OCI-LY7 (cell line): ENCODE measurements at regions not wholly inside any gene's neighbourhood (a gene's known extent, or its start where the extent isn't known, plus 50 kb on each side); places are given as distances from the start of the nearest gene placed in this dataset.

Experiments
- BruUV-seq: library from RNA; stranded (reverse); fragments of 400-500 nt; replicated peaks from 2 replicates; lab custom pipeline; 2021; lab: Mats Ljungman, UMichigan
- CTCF ChIA-PET: fragments of 300-600 bp; sonication (Branson Sonifier 250); formaldehyde crosslinking; loops from one replicate; lab custom pipeline; 2022; ENCODE audit warnings: antibody characterized with exemption; ENCODE audit not compliant: unreplicated experiment; lab: Charles Lee
- POLR2A ChIA-PET: fragments of 300-600 bp; sonication (Branson Sonifier 250); formaldehyde crosslinking; loops from one replicate; lab custom pipeline; 2022; ENCODE audit warnings: antibody characterized with exemption; lab: Charles Lee
- DNase-seq: peaks from one replicate; pipeline ENCODE4 v3.0.0-alpha.2; 2015; ENCODE audit warnings: low spot score
- H2AFZ ChIP-seq: fragments of 200-600 bp; sonication (generic), shearing (Covaris generic); 2 replicates; pipeline ENCODE4 v1.6.1; 2014; ENCODE audit warnings: mild to moderate bottlenecking, antibody characterized with exemption, low read length, moderate library complexity
- H3K27ac ChIP-seq: fragments of 200-600 bp; sonication (generic); 2 replicates; pipeline ENCODE4 v1.5.1; 2014; ENCODE audit warnings: mixed run types, low read depth, mild to moderate bottlenecking, moderate library complexity, low read length, inconsistent platforms; ENCODE audit not compliant: poor library complexity, severe bottlenecking
- H3K36me3 ChIP-seq: fragments of 200-600 bp; sonication (generic); 2 replicates; pipeline ENCODE4 v1.6.1; 2014; ENCODE audit warnings: mild to moderate bottlenecking, antibody characterized with exemption, low read length, moderate library complexity, mixed read lengths; ENCODE audit not compliant: insufficient read depth
- H3K4me1 ChIP-seq: fragments of 200-600 bp; sonication (generic); 2 replicates; pipeline ENCODE4 v1.5.1; 2014; ENCODE audit warnings: mild to moderate bottlenecking, low read length; ENCODE audit not compliant: insufficient read depth, poor library complexity, severe bottlenecking
- H3K4me2 ChIP-seq: fragments of 200-600 bp; sonication (generic); 2 replicates; pipeline ENCODE4 v1.6.1; 2014; ENCODE audit warnings: mild to moderate bottlenecking, low read length
- H3K4me3 ChIP-seq: fragments of 200-600 bp; sonication (generic); 2 replicates; pipeline ENCODE4 v1.5.1; 2014; ENCODE audit warnings: mild to moderate bottlenecking, low read depth, low read length; ENCODE audit not compliant: poor library complexity, severe bottlenecking
- H3K79me2 ChIP-seq: fragments of 200-600 bp; sonication (generic); 2 replicates; pipeline ENCODE4 v1.6.1; 2016; ENCODE audit warnings: low read depth, mild to moderate bottlenecking, low read length, moderate library complexity, mixed read lengths; ENCODE audit not compliant: insufficient read depth
- H3K9me2 ChIP-seq: fragments of 200-600 bp; sonication (generic); 2 replicates; pipeline ENCODE4 v1.6.1; 2016; ENCODE audit warnings: mild to moderate bottlenecking, low read length, mixed read lengths; ENCODE audit not compliant: insufficient read depth
- H3K9me3 ChIP-seq: fragments of 200-600 bp; sonication (generic); 2 replicates; pipeline ENCODE4 v1.6.1; 2014; ENCODE audit warnings: mild to moderate bottlenecking, mixed run types, low read length, mixed read lengths
- H4K20me1 ChIP-seq: fragments of 200-600 bp; sonication (generic); 2 replicates; pipeline ENCODE4 v1.6.1; 2014; ENCODE audit warnings: mild to moderate bottlenecking, antibody characterized with exemption, low read length, moderate library complexity, mixed read lengths; ENCODE audit not compliant: insufficient read depth
- CTCF ChIP-seq: fragments of 200-600 bp; sonication (generic); conservative IDR thresholded peaks from 2 replicates; pipeline ENCODE4 v1.5.1; 2014; ENCODE audit warnings: mild to moderate bottlenecking, antibody characterized with exemption, low read length, moderate library complexity, mixed read lengths
- EZH2phosphoT487 ChIP-seq: fragments of 200-600 bp; sonication (generic); IDR thresholded peaks from 2 replicates; pipeline ENCODE4 v1.6.1; 2018; ENCODE audit warnings: low read depth, borderline replicate concordance, mild to moderate bottlenecking, mixed run types, antibody characterized with exemption, low read length, moderate library complexity, mixed read lengths
- intact Hi-C: fragments of 100-400 bp; cut with micrococcal nuclease; formaldehyde crosslinking; loops from one replicate; pipeline ENCODE4 v1.10.0; 2022; ENCODE audit not compliant: unreplicated experiment

- BruUV-seq = no TSS peak
Observed at GRCh38 chr6:114863610-114864009, 520.8 kb upstream of the HS3ST5 start.

DNA sequence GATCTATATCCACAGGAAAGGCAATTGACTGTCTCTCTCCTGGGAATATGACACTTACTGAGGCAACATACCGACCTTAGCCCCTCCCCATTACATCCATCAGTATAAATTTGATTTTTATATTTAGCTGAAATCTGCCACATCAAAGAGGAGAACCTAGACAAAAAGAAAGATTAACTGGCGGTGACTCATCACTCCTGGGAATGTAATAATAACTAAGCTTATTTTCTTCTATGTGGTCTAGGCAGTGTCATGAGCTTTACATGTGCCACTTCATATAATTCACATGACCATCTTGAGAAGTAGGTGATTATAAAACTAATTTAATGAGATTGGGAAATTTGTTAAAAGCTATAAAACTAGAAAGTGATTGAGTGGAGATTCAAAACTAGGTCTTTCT lies 520.0 kb upstream of the HS3ST5 start:
- CTCF ChIA-PET = no interaction called here
- H3K36me3 ChIP-seq = no peaks in the 10 kb centered on the region
- BruUV-seq = no TSS peak
- H2AFZ ChIP-seq = no peak overlapping the region
- no peaks in the 10 kb centered on the region for H3K9me3 ChIP-seq
- TF ChIP-seq CTCF = no peak
- TF ChIP-seq EZH2phosphoT487 = no peak
- H3K9me2 ChIP-seq = no peaks in the 10 kb centered on the region
- H3K27ac ChIP-seq = no peak overlapping the region
- no peaks in the 10 kb centered on the region for H4K20me1 ChIP-seq
- no peaks in the 10 kb centered on the region for H3K79me2 ChIP-seq
- POLR2A ChIA-PET = interaction anchor here (0.9 kb wide), 2 partner anchors 14 to 27 kb away, joined by 3 to 4 read pairs; no protein-coding TSS in a partner anchor
- intact Hi-C loops = no loop called here
- H3K4me2 ChIP-seq = no peak overlapping the region
- DNase-seq = no peak
- H3K4me3 ChIP-seq = no peak overlapping the region
- H3K4me1 ChIP-seq = no peaks in the 10 kb centered on the region

More at GRCh38 chr6:114863610-114864009, 520.8 kb upstream of the HS3ST5 start:
- Histone ChIP-seq H3K4me3 (no peak overlapping the region), H2AFZ (no peak overlapping the region), H3K27ac (no peak overlapping the region), H3K36me3 (no peaks in the 10 kb centered on the region), H3K9me2 (no peaks in the 10 kb centered on the region), H3K9me3 (no peaks in the 10 kb centered on the region), H3K4me1 (no peaks in the 10 kb centered on the region), H3K79me2 (no peaks in the 10 kb centered on the region), H3K4me2 (no peak overlapping the region), H4K20me1 (no peaks in the 10 kb centered on the region)
- no peak for DNase-seq
- TF ChIP-seq CTCF (no peak), EZH2phosphoT487 (no peak)
- CTCF ChIA-PET = no interaction called here
- intact Hi-C loops = no loop called here
- POLR2A ChIA-PET = interaction anchor here (0.9 kb wide), 1 partner anchor 13 kb away, joined by 3 read pairs; no protein-coding TSS in a partner anchor

- no peak overlapping the region for H3K4me2 ChIP-seq
- H3K27ac ChIP-seq = no peak overlapping the region
- H4K20me1 ChIP-seq = no peaks in the 10 kb centered on the region
- no peak for TF ChIP-seq EZH2phosphoT487
- TF ChIP-seq CTCF = no peak
- DNase-seq = no peak
- H3K4me1 ChIP-seq = no peaks in the 10 kb centered on the region
- H3K36me3 ChIP-seq = no peaks in the 10 kb centered on the region
- intact Hi-C loops = no loop called here
- H3K9me3 ChIP-seq = no peaks in the 10 kb centered on the region
- H3K9me2 ChIP-seq = no peaks in the 10 kb centered on the region
- ChIA-PET POLR2A (interaction anchor here (0.9 to 1.0 kb wide), 2 partner anchors 20 to 28 kb away, joined by 4 to 6 read pairs; no protein-coding TSS in a partner anchor), CTCF (no interaction called here)
- no peak overlapping the region for H2AFZ ChIP-seq
- H3K79me2 ChIP-seq = no peaks in the 10 kb centered on the region
- BruUV-seq = no TSS peak
- no peak overlapping the region for H3K4me3 ChIP-seq
Observed at GRCh38 chr6:114862064-114862463, 519.2 kb upstream of the HS3ST5 start.
